Breast epithelium (tissue), 3 donors: ENCODE measurements at regions not wholly inside any gene's neighbourhood (a gene's known extent, or its start where the extent isn't known, plus 50 kb on each side); places are given as distances from the start of the nearest gene placed in this dataset.

Source experiments
- CTCF ChIP-seq, 3 donors: fragments of 450-650 bp; IDR thresholded peaks; one replicate each; pipeline ENCODE4 v1.5.1; 2016 to 2017; ENCODE audit warnings: antibody characterized with exemption in 3 of 3, mild to moderate bottlenecking in 3 of 3, moderate library complexity in 3 of 3
- POLR2A ChIP-seq: fragments of 450-650 bp; IDR thresholded peaks from one replicate; pipeline ENCODE4 v1.6.1; 2016; ENCODE audit warnings: antibody characterized with exemption, mild to moderate bottlenecking, moderate library complexity

DNA sequence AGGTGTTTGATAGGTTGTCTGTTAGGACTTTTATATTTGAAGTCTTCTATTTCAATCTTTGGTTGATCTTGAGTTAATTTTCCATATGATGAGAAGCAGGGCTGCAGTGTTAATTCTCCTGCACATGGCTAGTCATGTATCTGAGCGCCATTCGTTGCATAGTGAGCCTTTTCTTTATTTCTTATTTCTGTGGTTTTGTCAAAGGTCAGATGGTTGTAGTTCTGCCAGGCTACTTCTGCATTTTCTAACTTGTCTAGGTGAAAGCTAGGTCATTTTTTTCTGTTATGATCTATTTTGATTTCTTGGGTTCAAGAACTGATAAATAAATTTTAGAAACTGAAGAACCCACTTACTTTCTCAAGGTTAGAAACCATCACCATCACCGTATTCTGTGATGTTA is 56.7 kb downstream of the CCDC74A start:
- TF ChIP-seq CTCF (IDR thresholded peaks at IDR 0.05) (no peak), POLR2A (no peak)
